ENCODE measurements at regions not wholly inside any gene's neighbourhood (a gene's known extent, or its start where the extent isn't known, plus 50 kb on each side); places are given as distances from the start of the nearest gene placed in this dataset.

- no peak overlapping the region for H2AFZ ChIP-seq (ENCODE audit: low read depth, low read length)
- no peak overlapping the region for H3K18ac ChIP-seq (ENCODE audit: low read depth in 1 of 2, low read length in 2 of 2)
- no peak overlapping the region for H2BK120ac ChIP-seq (ENCODE audit: low read depth, low read length)
- no peak overlapping the region for H2BK15ac ChIP-seq (ENCODE audit: low read depth, poor library complexity, severe bottlenecking)
- H4K91ac ChIP-seq (ENCODE audit: low read length) = no peak overlapping the region
- H3K9me3 ChIP-seq (ENCODE audit: control insufficient read depth, low read length) = no peaks in the 10 kb centered on the region
- H2AK5ac ChIP-seq (ENCODE audit: low read length, severe bottlenecking) = no peak overlapping the region
- no peak overlapping the region for H3K4me3 ChIP-seq (ENCODE audit: insufficient read depth in 1 of 2, low read depth in 1 of 2, low read length in 2 of 2)
- no peaks in the 10 kb centered on the region for H3K36me3 ChIP-seq (ENCODE audit: control insufficient read depth in 1 of 2, insufficient read depth in 2 of 2, low read depth in 1 of 2, low read length in 2 of 2)
- H2BK5ac ChIP-seq (ENCODE audit: low read depth, low read length, poor library complexity, severe bottlenecking) = no peak overlapping the region
- no peak overlapping the region for H4K8ac ChIP-seq (ENCODE audit: low read length)
- no peak overlapping the region for H3K23ac ChIP-seq (ENCODE audit: low read length in 2 of 2)
- no peak overlapping the region for H3K4me2 ChIP-seq (ENCODE audit: low read length, poor library complexity, severe bottlenecking)
- H3K79me1 ChIP-seq (replicated peaks; ENCODE audit: low read length, poor library complexity, severe bottlenecking) = no peaks in the 10 kb centered on the region
- H3K4ac ChIP-seq (ENCODE audit: low read depth in 1 of 2, low read length in 2 of 2) = no peak overlapping the region
- H2BK12ac ChIP-seq (ENCODE audit: low read length in 2 of 2) = no peak overlapping the region
- no peaks in the 10 kb centered on the region for H3K27me3 ChIP-seq (ENCODE audit: control insufficient read depth in 1 of 2, insufficient read depth in 1 of 2, low read length in 2 of 2)
- H3K14ac ChIP-seq (ENCODE audit: low read length in 2 of 2) = no peak overlapping the region
- no peak overlapping the region for H3K9ac ChIP-seq (ENCODE audit: low read length)
- H3K27ac ChIP-seq (ENCODE audit: low read length, poor library complexity, severe bottlenecking) = no peak overlapping the region
- DNase-seq = no peak
- H3K4me1 ChIP-seq (ENCODE audit: control insufficient read depth, insufficient read depth, low read depth, low read length) = no peaks in the 10 kb centered on the region
Observed at GRCh38 chr3:99134986-99135385, 233.5 kb upstream of the DCBLD2 start.

GRCh38 chr3:99131876-99132275, 230.4 kb upstream of the DCBLD2 start:
- Histone ChIP-seq H3K14ac (ENCODE audit: low read length in 2 of 2) (no peak overlapping the region), H3K79me1 (replicated peaks; ENCODE audit: low read length, poor library complexity, severe bottlenecking) (no peaks in the 10 kb centered on the region), H3K4me1 (ENCODE audit: control insufficient read depth, insufficient read depth, low read depth, low read length) (peaks cover 2% of the 10 kb centered on the region), H4K91ac (ENCODE audit: low read length) (no peak overlapping the region), H2BK5ac (ENCODE audit: low read depth, low read length, poor library complexity, severe bottlenecking) (no peak overlapping the region), H3K4me3 (ENCODE audit: insufficient read depth in 1 of 2, low read depth in 1 of 2, low read length in 2 of 2) (no peak overlapping the region), H3K4me2 (ENCODE audit: low read length, poor library complexity, severe bottlenecking) (no peak overlapping the region), H3K23ac (ENCODE audit: low read length in 2 of 2) (no peak overlapping the region), H3K36me3 (ENCODE audit: control insufficient read depth in 1 of 2, insufficient read depth in 2 of 2, low read depth in 1 of 2, low read length in 2 of 2) (no peaks in the 10 kb centered on the region), H3K27me3 (ENCODE audit: control insufficient read depth in 1 of 2, insufficient read depth in 1 of 2, low read length in 2 of 2) (no peaks in the 10 kb centered on the region), H3K27ac (ENCODE audit: low read length, poor library complexity, severe bottlenecking) (peak overlapping the region; percentile 56), H2BK15ac (ENCODE audit: low read depth, poor library complexity, severe bottlenecking) (no peak overlapping the region), H2BK12ac (ENCODE audit: low read length in 2 of 2) (no peak overlapping the region), H2BK120ac (ENCODE audit: low read depth, low read length) (no peak overlapping the region), H4K8ac (ENCODE audit: low read length) (no peak overlapping the region), H2AK5ac (ENCODE audit: low read length, severe bottlenecking) (no peak overlapping the region), H2AFZ (ENCODE audit: low read depth, low read length) (no peak overlapping the region), H3K9me3 (ENCODE audit: control insufficient read depth, low read length) (no peaks in the 10 kb centered on the region), H3K4ac (ENCODE audit: low read depth in 1 of 2, low read length in 2 of 2) (no peak overlapping the region), H3K9ac (ENCODE audit: low read length) (no peak overlapping the region), H3K18ac (ENCODE audit: low read depth in 1 of 2, low read length in 2 of 2) (no peak overlapping the region)
- peak; percentile 14 for DNase-seq

GRCh38 chr3:99128725-99129505, 227.4 kb upstream of the DCBLD2 start:
- no peak overlapping the region for H2BK15ac ChIP-seq (ENCODE audit: low read depth, poor library complexity, severe bottlenecking)
- peak; percentile 96 for DNase-seq
- no peak overlapping the region for H3K4ac ChIP-seq (ENCODE audit: low read depth in 1 of 2, low read length in 2 of 2)
- no peak overlapping the region for H2AFZ ChIP-seq (ENCODE audit: low read depth, low read length)
- peak overlapping the region; percentile 53 for H3K9ac ChIP-seq (ENCODE audit: low read length)
- no peak overlapping the region for H2BK120ac ChIP-seq (ENCODE audit: low read depth, low read length)
- no peaks in the 10 kb centered on the region for H3K9me3 ChIP-seq (ENCODE audit: control insufficient read depth, low read length)
- H3K4me3 ChIP-seq (ENCODE audit: insufficient read depth in 1 of 2, low read depth in 1 of 2, low read length in 2 of 2) = peak overlapping the region in 1 of 2 experiments; percentile 27
- H3K36me3 ChIP-seq (ENCODE audit: control insufficient read depth in 1 of 2, insufficient read depth in 2 of 2, low read depth in 1 of 2, low read length in 2 of 2) = no peaks in the 10 kb centered on the region
- peak overlapping the region; percentile 37 for H4K8ac ChIP-seq (ENCODE audit: low read length)
- H3K4me2 ChIP-seq (ENCODE audit: low read length, poor library complexity, severe bottlenecking) = no peak overlapping the region
- H3K27ac ChIP-seq (ENCODE audit: low read length, poor library complexity, severe bottlenecking) = peak overlapping the region; percentile 78
- H2AK5ac ChIP-seq (ENCODE audit: low read length, severe bottlenecking) = no peak overlapping the region
- no peak overlapping the region for H3K23ac ChIP-seq (ENCODE audit: low read length in 2 of 2)
- H4K91ac ChIP-seq (ENCODE audit: low read length) = no peak overlapping the region
- H2BK12ac ChIP-seq (ENCODE audit: low read length in 2 of 2) = no peak overlapping the region
- H3K18ac ChIP-seq (ENCODE audit: low read depth in 1 of 2, low read length in 2 of 2) = no peak overlapping the region
- H3K14ac ChIP-seq (ENCODE audit: low read length in 2 of 2) = no peak overlapping the region
- 20% methylated on average over 4 of the region's 4 CpGs for WGBS
- H3K4me1 ChIP-seq (ENCODE audit: control insufficient read depth, insufficient read depth, low read depth, low read length) = peaks cover 3% of the 10 kb centered on the region
- H3K79me1 ChIP-seq (replicated peaks; ENCODE audit: low read length, poor library complexity, severe bottlenecking) = no peaks in the 10 kb centered on the region
- no peaks in the 10 kb centered on the region for H3K27me3 ChIP-seq (ENCODE audit: control insufficient read depth in 1 of 2, insufficient read depth in 1 of 2, low read length in 2 of 2)
- H2BK5ac ChIP-seq (ENCODE audit: low read depth, low read length, poor library complexity, severe bottlenecking) = peak overlapping the region; percentile 9

GRCh38 chr3:99128235-99128634, 226.7 kb upstream of the DCBLD2 start:
- Histone ChIP-seq H3K79me1 (replicated peaks; ENCODE audit: low read length, poor library complexity, severe bottlenecking) (no peaks in the 10 kb centered on the region), H2BK120ac (ENCODE audit: low read depth, low read length) (no peak overlapping the region), H3K4me2 (ENCODE audit: low read length, poor library complexity, severe bottlenecking) (no peak overlapping the region), H3K9ac (ENCODE audit: low read length) (no peak overlapping the region), H3K18ac (ENCODE audit: low read depth in 1 of 2, low read length in 2 of 2) (no peak overlapping the region), H4K8ac (ENCODE audit: low read length) (no peak overlapping the region), H2BK15ac (ENCODE audit: low read depth, poor library complexity, severe bottlenecking) (no peak overlapping the region), H3K4me1 (ENCODE audit: control insufficient read depth, insufficient read depth, low read depth, low read length) (peaks cover 3% of the 10 kb centered on the region), H3K36me3 (ENCODE audit: control insufficient read depth in 1 of 2, insufficient read depth in 2 of 2, low read depth in 1 of 2, low read length in 2 of 2) (no peaks in the 10 kb centered on the region), H3K4ac (ENCODE audit: low read depth in 1 of 2, low read length in 2 of 2) (no peak overlapping the region), H2AFZ (ENCODE audit: low read depth, low read length) (no peak overlapping the region), H3K9me3 (ENCODE audit: control insufficient read depth, low read length) (no peaks in the 10 kb centered on the region), H3K27ac (ENCODE audit: low read length, poor library complexity, severe bottlenecking) (no peak overlapping the region), H4K91ac (ENCODE audit: low read length) (no peak overlapping the region), H3K14ac (ENCODE audit: low read length in 2 of 2) (no peak overlapping the region), H3K4me3 (ENCODE audit: insufficient read depth in 1 of 2, low read depth in 1 of 2, low read length in 2 of 2) (peak overlapping the region in 1 of 2 experiments; percentile 27), H3K23ac (ENCODE audit: low read length in 2 of 2) (no peak overlapping the region), H3K27me3 (ENCODE audit: control insufficient read depth in 1 of 2, insufficient read depth in 1 of 2, low read length in 2 of 2) (no peaks in the 10 kb centered on the region), H2BK12ac (ENCODE audit: low read length in 2 of 2) (no peak overlapping the region), H2AK5ac (ENCODE audit: low read length, severe bottlenecking) (peak overlapping the region; percentile 6), H2BK5ac (ENCODE audit: low read depth, low read length, poor library complexity, severe bottlenecking) (no peak overlapping the region)
- DNase-seq = no peak
- WGBS = 83% methylated on average over 1 of the region's 2 CpGs
